H1 (cell line): ENCODE measurements at regions not wholly inside any gene's neighbourhood (a gene's known extent, or its start where the extent isn't known, plus 50 kb on each side); places are given as distances from the start of the nearest gene placed in this dataset.

Experiments
- CTCF ChIA-PET: fragments of 300-600 bp; sonication (Branson Sonifier 250); formaldehyde crosslinking; loops from one replicate; lab custom pipeline; 2021; ENCODE audit not compliant: partially characterized antibody; lab: Charles Lee
- POLR2A ChIA-PET: fragments of 300-600 bp; sonication (Branson Sonifier 250); formaldehyde crosslinking; loops from one replicate; lab custom pipeline; 2021; ENCODE audit warnings: inconsistent platforms; ENCODE audit not compliant: partially characterized antibody; lab: Charles Lee
- DNase-seq, 2 experiments: peaks; one replicate each; pipeline versions ENCODE4 v3.0.0 to v3.0.0-alpha.2; 2010 to 2022; ENCODE audit warnings: low spot score in 2 of 2, low read depth in 1 of 2, mixed read lengths in 1 of 2
- FAIRE-seq: peaks from 2 replicates; lab custom pipeline; 2011; peaks lifted over from hg19 to GRCh38; lab: Jason Lieb, UNC
- H2AFZ ChIP-seq: 2 replicates; pipeline ENCODE4 v1.8.1; 2012; ENCODE audit warnings: low read length, inconsistent platforms
- H2AK5ac ChIP-seq: 2 replicates; pipeline ENCODE4 v1.6.1; 2013; ENCODE audit warnings: low read depth, low read length
- H2BK120ac ChIP-seq: replicated peaks from 2 replicates; pipeline ENCODE3; 2013; ENCODE audit warnings: low read depth, low read length, inconsistent platforms
- H2BK12ac ChIP-seq: 2 replicates; pipeline ENCODE4 v1.6.1; 2013; ENCODE audit warnings: low read depth, low read length
- H2BK15ac ChIP-seq: 2 replicates; pipeline ENCODE4 v1.6.1; 2013; ENCODE audit warnings: low read length
- H2BK20ac ChIP-seq: 2 replicates; pipeline ENCODE4 v1.6.1; 2013; ENCODE audit warnings: low read length
- H2BK5ac ChIP-seq: 2 replicates; pipeline ENCODE4 v1.6.1; 2013; ENCODE audit warnings: low read depth, low read length
- H3K14ac ChIP-seq: 2 replicates; pipeline ENCODE4 v1.6.1; 2013; ENCODE audit warnings: inconsistent platforms; ENCODE audit not compliant: insufficient read length
- H3K18ac ChIP-seq: 2 replicates; pipeline ENCODE4 v1.6.1; 2013; ENCODE audit warnings: low read length; ENCODE audit errors: extremely low read depth
- H3K23ac ChIP-seq: 2 replicates; pipeline ENCODE4 v1.6.1; 2013; ENCODE audit warnings: inconsistent platforms; ENCODE audit not compliant: insufficient read length
- H3K23me2 ChIP-seq: 2 replicates; pipeline ENCODE4 v1.6.1; 2013; ENCODE audit warnings: low read depth, low read length
- H3K27ac ChIP-seq: 2 replicates; pipeline ENCODE4 v1.6.1; 2011; ENCODE audit warnings: low read depth, low read length, inconsistent platforms
- H3K27me3 ChIP-seq, 4 experiments: replicated peaks in 1 of 4; 1 replicate in 1 of 4; 2 replicates in 3 of 4; pipeline versions ENCODE4 v1.6.1 to v1.8.1; 2011 to 2013; ENCODE audit warnings: low read length in 3 of 4, mild to moderate bottlenecking in 3 of 4, inconsistent platforms in 2 of 4, mixed read lengths in 2 of 4, moderate library complexity in 1 of 4; ENCODE audit not compliant: control insufficient read depth in 3 of 4, insufficient read depth in 3 of 4; ENCODE audit errors: extremely low read depth in 1 of 4
- H3K36me3 ChIP-seq, 4 experiments: 2 replicates each; pipeline versions ENCODE4 v1.6.1 to v1.8.1; 2011 to 2013; ENCODE audit warnings: mild to moderate bottlenecking in 4 of 4, low read length in 3 of 4, moderate library complexity in 2 of 4, control low read depth in 1 of 4, inconsistent platforms in 1 of 4; ENCODE audit not compliant: insufficient read depth in 4 of 4, control insufficient read depth in 2 of 4
- H3K4ac ChIP-seq: replicated peaks from 2 replicates; pipeline ENCODE3; 2013; ENCODE audit warnings: low read length, low read depth, mixed read lengths, inconsistent platforms; ENCODE audit not compliant: insufficient read length
- H3K4me1 ChIP-seq, 4 experiments: replicated peaks in 1 of 4; 1 replicate in 1 of 4; 2 replicates in 3 of 4; pipeline versions ENCODE4 v1.6.1 to v1.8.1; 2011 to 2013; ENCODE audit warnings: low read length in 3 of 4, inconsistent platforms in 2 of 4, mixed read lengths in 1 of 4; ENCODE audit not compliant: insufficient read depth in 4 of 4, control insufficient read depth in 3 of 4
- H3K4me2 ChIP-seq, 2 experiments: 2 replicates each; pipeline versions ENCODE4 v1.6.1 to v1.8.1; 2011 to 2013; ENCODE audit warnings: low read depth in 2 of 2, low read length in 2 of 2, control low read depth in 1 of 2, inconsistent platforms in 1 of 2, mild to moderate bottlenecking in 1 of 2; ENCODE audit not compliant: insufficient read depth in 1 of 2
- H3K4me3 ChIP-seq, 4 experiments: fragments of 200-600, 300-600 bp in 1 of 4; sonication (generic), shearing (Covaris generic), sonication (Bioruptor Twin) in 1 of 4; 2 replicates each; pipeline versions ENCODE4 v1.5.1 to v1.8.1; 2011 to 2016; ENCODE audit warnings: low read length in 4 of 4, low read depth in 3 of 4, control low read depth in 2 of 4, inconsistent platforms in 2 of 4, mild to moderate bottlenecking in 2 of 4, mixed read lengths in 1 of 4, moderate library complexity in 1 of 4; ENCODE audit not compliant: insufficient read depth in 2 of 4; ENCODE audit errors: extremely low read depth in 1 of 4
- H3K56ac ChIP-seq: replicated peaks from 2 replicates; pipeline ENCODE3; 2013; ENCODE audit warnings: low read depth, mild to moderate bottlenecking, mixed read lengths, low read length, inconsistent platforms; ENCODE audit not compliant: insufficient read length
- H3K79me1 ChIP-seq: 2 replicates; pipeline ENCODE4 v1.6.1; 2013; ENCODE audit warnings: low read depth, low read length, control low read depth
- H3K79me2 ChIP-seq, 2 experiments: 2 replicates each; pipeline versions ENCODE4 v1.6.1 to v1.8.1; 2012 to 2013; ENCODE audit warnings: low read length in 2 of 2, mild to moderate bottlenecking in 2 of 2, inconsistent platforms in 1 of 2; ENCODE audit not compliant: insufficient read depth in 2 of 2, control insufficient read depth in 1 of 2
- H3K9ac ChIP-seq, 4 experiments: replicated peaks in 1 of 4; 1 replicate in 1 of 4; 2 replicates in 3 of 4; pipeline versions ENCODE4 v1.6.1 to v1.8.1; 2011 to 2013; ENCODE audit warnings: low read depth in 3 of 4, low read length in 3 of 4, control low read depth in 2 of 4, mild to moderate bottlenecking in 2 of 4, moderate library complexity in 2 of 4, inconsistent platforms in 1 of 4; ENCODE audit errors: extremely low read depth in 1 of 4
- H3K9me3 ChIP-seq, 2 experiments: 2 replicates each; pipeline versions ENCODE4 v1.6.1 to v1.8.1; 2012 to 2013; ENCODE audit warnings: mild to moderate bottlenecking in 2 of 2, moderate library complexity in 2 of 2, control low read depth in 1 of 2, inconsistent platforms in 1 of 2, low read depth in 1 of 2, low read length in 1 of 2, mixed read lengths in 1 of 2; ENCODE audit not compliant: insufficient read depth in 2 of 2
- H4K20me1 ChIP-seq, 2 experiments: replicated peaks in 1 of 2; 2 replicates each; pipeline versions ENCODE3 to v1.8.1; 2011 to 2013; ENCODE audit warnings: inconsistent platforms in 2 of 2, low read length in 2 of 2, mild to moderate bottlenecking in 1 of 2; ENCODE audit not compliant: insufficient read depth in 2 of 2, control insufficient read depth in 1 of 2
- H4K5ac ChIP-seq: 2 replicates; pipeline ENCODE4 v1.6.1; 2013; ENCODE audit warnings: low read length, low read depth, mixed read lengths, inconsistent platforms; ENCODE audit not compliant: insufficient read length
- H4K8ac ChIP-seq: 2 replicates; pipeline ENCODE4 v1.8.0; 2013; ENCODE audit warnings: mild to moderate bottlenecking, moderate library complexity, low read length, inconsistent platforms; ENCODE audit not compliant: insufficient read depth; ENCODE audit errors: extremely low read depth
- H4K91ac ChIP-seq: replicated peaks from 2 replicates; pipeline ENCODE3; 2013; ENCODE audit warnings: low read length, mixed read lengths, inconsistent platforms; ENCODE audit not compliant: insufficient read length
- CBX5 ChIP-seq: fragments of 300-800, 300-1000 bp; sonication (generic); IDR thresholded peaks from 2 replicates; pipeline ENCODE4 v1.7.1; 2016; ENCODE audit warnings: antibody characterized with exemption, low read length, low read depth
- MAX ChIP-seq: IDR thresholded peaks from 2 replicates; pipeline ENCODE4 v1.6.1; 2012; ENCODE audit warnings: inconsistent platforms
- SP1 ChIP-seq: IDR thresholded peaks from 2 replicates; pipeline ENCODE4 v1.6.1; 2011; ENCODE audit warnings: low read depth, low read length
- SRF ChIP-seq: IDR thresholded peaks from 2 replicates; pipeline ENCODE4 v1.6.1; 2011; ENCODE audit warnings: mild to moderate bottlenecking, low read depth, low read length, moderate library complexity
- TEAD4 ChIP-seq: IDR thresholded peaks from 2 replicates; pipeline ENCODE4 v1.6.1; 2012; ENCODE audit warnings: low read depth, low read length, inconsistent platforms, mixed read lengths
- WGBS, 2 experiments: shearing (Covaris generic) in 1 of 2; methylation state at CpG; one replicate each; pipeline versions ENCODE4 v1.1.6 to v1.1.7; 2013 to 2015; ENCODE audit warnings: low lambda C conversion rate in 2 of 2, mixed read lengths in 2 of 2, inconsistent platforms in 1 of 2, low coverage in 1 of 2, missing lambda C conversion rate in 1 of 2; ENCODE audit not compliant: insufficient replicate concordance in 2 of 2, insufficient coverage in 1 of 2, insufficient read length in 1 of 2; ENCODE audit errors: extremely low coverage in 1 of 2, missing lambda C conversion rate in 1 of 2; 5-methylcytosine and 5-hydroxymethylcytosine counted together

- H3K4me2 ChIP-seq = 0 out of 4 replicates have a peak overlapping the region, but pooled peaks of 1 of the 2 experiments have one; percentile 20
- H3K9ac ChIP-seq = no peak overlapping the region
- no peak overlapping the region for H2BK120ac ChIP-seq
- FAIRE-seq = no peak
- H3K14ac ChIP-seq = no peak overlapping the region
- no peak overlapping the region for H2BK5ac ChIP-seq
- H3K27ac ChIP-seq = no peak overlapping the region
- no peaks in the 10 kb centered on the region; the same call in 1 of the 2 replicates for H3K23me2 ChIP-seq
- DNase-seq = no peak
- no peaks in the 10 kb centered on the region for H3K79me2 ChIP-seq
- H2BK20ac ChIP-seq = no peak overlapping the region
- no peaks in the 10 kb centered on the region for H3K9me3 ChIP-seq
- H3K4me3 ChIP-seq = no peak overlapping the region
- peak overlapping the region; percentile 85; the same call in 1 of the 2 replicates for H2BK12ac ChIP-seq
- no peak overlapping the region for H3K23ac ChIP-seq
- no peak overlapping the region for H3K56ac ChIP-seq
- H4K5ac ChIP-seq = no peak overlapping the region
- POLR2A ChIA-PET = no interaction called here
- WGBS, 2 experiments = 80% methylated on average over 3 of the region's 3 CpGs; no CpG with 5 or more reads in 1 of the 2 experiments
- H3K79me1 ChIP-seq = no peaks in the 10 kb centered on the region
- CTCF ChIA-PET = interaction anchor here (0.6 to 5.0 kb wide), 17 partner anchors 8 to 1166 kb away, joined by 3 to 21 read pairs (median 4); no protein-coding TSS in a partner anchor
- H2AK5ac ChIP-seq = no peak overlapping the region
- no peaks in the 10 kb centered on the region for H3K27me3 ChIP-seq
- no peak overlapping the region for H3K4ac ChIP-seq
- H2BK15ac ChIP-seq = no peak overlapping the region
- H4K20me1 ChIP-seq = no peaks in the 10 kb centered on the region
- no peaks in the 10 kb centered on the region; a peak in 2 of 7 replicates for H3K4me1 ChIP-seq
- H4K91ac ChIP-seq = no peak overlapping the region
- no peak overlapping the region for H4K8ac ChIP-seq
- H3K18ac ChIP-seq = no peak overlapping the region
- no peak for TF ChIP-seq CBX5
- TF ChIP-seq SP1 = 0 out of 2 replicates have a peak, but pooled peaks have one; percentile 41
- peak; percentile 93 for TF ChIP-seq TEAD4
- no peak for TF ChIP-seq MAX
- TF ChIP-seq SRF = no peak
- TF ChIP-seq, all 59 proteins: peak for 2
- H2AFZ ChIP-seq = no peak overlapping the region
- no peaks in the 10 kb centered on the region for H3K36me3 ChIP-seq
Observed at GRCh38 chr10:64113792-64114191, 592.6 kb downstream of the REEP3 start.
